HG02798 (cell line): ENCODE measurements at regions not wholly inside any gene's neighbourhood (a gene's known extent, or its start where the extent isn't known, plus 50 kb on each side); places are given as distances from the start of the nearest gene placed in this dataset.

Source experiments
- ATAC-seq: cut with Tn5 transposase; IDR thresholded peaks from one replicate; pipeline ENCODE4 v1.9.1; 2021; ENCODE audit warnings: mild to moderate bottlenecking; ENCODE audit not compliant: unreplicated experiment, poor library complexity

- no peak for ATAC-seq
Observed at GRCh38 chr11:91698845-91699244, 525.8 kb upstream of the FAT3 start.

- no peak for ATAC-seq
Observed at GRCh38 chr11:91694331-91694730, 530.3 kb upstream of the FAT3 start.

GRCh38 chr11:91691872-91692271 is 532.7 kb upstream of the FAT3 start:
- ATAC-seq: no peak

DNA sequence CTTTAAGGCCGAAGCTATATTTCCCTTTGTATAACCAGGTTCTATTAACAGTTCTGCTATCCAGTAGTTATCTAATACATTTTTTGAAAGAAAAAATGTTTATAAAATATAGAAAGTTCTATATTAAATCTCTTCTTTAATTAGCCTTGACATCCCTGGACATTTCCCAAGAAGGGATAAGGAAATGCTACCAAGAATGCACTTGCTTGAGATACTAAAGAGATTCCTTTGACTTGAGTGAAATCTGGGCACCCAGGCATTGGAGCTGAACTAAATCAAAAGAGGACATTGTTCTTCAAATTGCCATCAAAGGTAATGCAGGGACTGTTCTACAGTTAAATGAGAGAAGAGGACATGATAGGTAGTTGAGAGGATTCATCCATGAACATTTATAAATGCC is 535.9 kb upstream of the FAT3 start:
- no peak for ATAC-seq

GRCh38 chr11:91686700-91687099 is 537.9 kb upstream of the FAT3 start:
- ATAC-seq: no peak

DNA sequence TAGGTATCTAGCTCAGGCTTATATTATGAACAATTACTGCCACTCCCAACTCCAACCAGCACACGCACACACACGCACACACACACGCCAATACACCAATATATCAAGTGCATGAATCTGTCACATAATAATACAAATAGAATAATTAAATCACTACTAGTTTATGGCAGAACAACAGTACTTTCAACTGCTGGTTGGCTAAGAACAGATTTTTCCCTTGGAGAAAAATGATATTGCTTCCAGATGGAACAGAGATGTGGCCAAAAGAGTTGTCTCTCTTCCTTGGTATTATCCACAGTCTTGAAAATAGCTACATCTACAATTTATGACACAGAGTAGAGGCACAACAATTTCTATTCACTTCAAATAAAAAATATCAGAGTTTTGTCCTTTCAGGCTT is 538.3 kb upstream of the FAT3 start:
- no peak for ATAC-seq

DNA sequence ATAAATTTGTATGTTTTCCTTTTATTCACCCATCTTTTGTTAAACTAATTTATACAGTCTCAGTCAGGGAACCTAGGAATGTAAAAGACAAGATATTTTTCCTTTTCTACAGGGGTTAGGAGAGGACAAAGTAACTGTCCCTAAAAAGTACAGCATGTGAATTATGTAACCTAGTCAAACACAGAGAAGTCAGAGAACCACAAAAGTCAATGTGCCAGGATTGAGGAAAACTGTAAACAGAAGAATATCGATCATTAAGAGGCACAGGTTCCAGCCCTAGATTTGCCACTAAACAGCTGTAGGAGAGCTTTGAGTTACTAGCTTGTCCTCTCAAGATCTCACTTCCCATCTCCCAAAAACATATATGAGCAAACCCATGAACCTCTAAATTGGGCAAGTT is 550.9 kb upstream of the FAT3 start:
- no peak for ATAC-seq

DNA sequence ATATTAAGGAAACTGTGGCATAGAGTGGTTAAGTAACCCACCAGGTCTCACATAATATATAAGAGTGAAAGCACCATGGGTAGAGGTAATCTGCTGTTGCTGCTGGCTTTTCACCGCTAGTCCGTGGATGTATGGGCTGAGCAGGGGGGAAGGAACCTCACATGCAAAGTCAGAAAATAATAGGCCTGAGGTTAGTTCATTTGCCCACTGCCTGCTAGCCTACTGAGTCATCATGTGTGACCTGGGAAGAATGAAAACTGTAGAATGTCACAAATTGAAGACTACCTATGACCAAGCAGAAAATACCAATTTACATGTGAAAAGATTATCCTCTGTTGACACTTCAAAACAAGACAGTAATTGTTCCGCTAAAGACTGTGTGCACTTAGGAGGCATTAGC is 560.1 kb upstream of the FAT3 start:
- ATAC-seq: no peak

DNA sequence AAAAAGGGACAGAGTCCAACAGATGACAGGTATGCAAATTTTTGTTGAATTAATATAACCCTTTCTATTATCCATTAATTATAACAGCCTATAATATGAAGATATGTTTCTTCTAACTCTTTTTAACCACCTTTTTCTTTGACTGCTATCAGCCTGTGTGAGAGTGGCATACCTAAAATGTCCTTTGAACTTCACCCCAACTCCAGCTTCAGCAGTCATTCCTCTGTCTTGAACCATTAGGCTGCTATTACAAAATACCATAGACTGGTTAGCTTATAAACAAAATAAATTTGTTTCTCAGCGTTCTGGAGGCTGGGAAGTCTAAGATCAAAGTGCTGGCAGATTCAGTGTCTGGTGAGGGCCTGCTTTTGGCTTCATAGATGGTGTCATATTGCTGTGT is 564.6 kb upstream of the FAT3 start:
- ATAC-seq: no peak

DNA sequence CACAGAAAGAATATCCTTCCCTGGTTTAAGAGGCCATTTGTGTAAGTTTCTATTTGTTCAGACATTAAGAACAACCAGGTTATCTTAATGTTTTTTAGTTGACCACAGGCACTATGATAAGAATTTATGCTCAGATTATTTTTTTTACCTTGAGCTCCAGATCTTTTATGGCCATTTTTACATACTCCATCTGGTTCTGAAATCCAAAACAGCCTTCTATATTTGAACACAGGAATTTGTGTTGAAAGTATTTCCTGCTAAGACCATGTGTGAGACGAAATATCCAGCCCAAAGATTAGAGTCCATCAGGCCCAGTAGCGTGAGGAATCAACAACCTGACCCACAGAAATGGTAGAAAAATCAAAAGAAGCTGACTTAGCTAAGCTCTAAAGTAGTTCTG is 569.9 kb upstream of the FAT3 start:
- ATAC-seq: no peak

- ATAC-seq: no peak
Observed at GRCh38 chr11:91653079-91653754, 571.4 kb upstream of the FAT3 start.

DNA sequence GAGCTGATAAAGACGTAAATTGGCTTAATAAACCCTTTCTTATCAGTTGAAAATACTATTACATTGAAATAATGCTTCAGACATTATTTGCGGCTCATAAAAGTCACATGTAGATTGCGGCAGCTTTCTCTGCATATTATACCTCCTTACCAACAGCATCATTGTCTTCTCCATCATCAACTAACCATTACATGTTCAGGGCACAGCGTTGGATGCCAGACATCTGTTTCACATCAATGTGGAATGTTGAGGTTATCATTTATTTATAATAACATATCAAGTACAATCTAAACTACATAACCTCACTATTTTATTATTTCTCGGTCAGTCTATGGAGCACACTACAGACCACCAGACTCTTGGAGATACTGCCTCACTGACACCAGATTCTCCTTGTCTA is 573.8 kb upstream of the FAT3 start:
- ATAC-seq: no peak

GRCh38 chr11:91641153-91641552 is 583.5 kb upstream of the FAT3 start:
- peak; percentile 56 for ATAC-seq

DNA sequence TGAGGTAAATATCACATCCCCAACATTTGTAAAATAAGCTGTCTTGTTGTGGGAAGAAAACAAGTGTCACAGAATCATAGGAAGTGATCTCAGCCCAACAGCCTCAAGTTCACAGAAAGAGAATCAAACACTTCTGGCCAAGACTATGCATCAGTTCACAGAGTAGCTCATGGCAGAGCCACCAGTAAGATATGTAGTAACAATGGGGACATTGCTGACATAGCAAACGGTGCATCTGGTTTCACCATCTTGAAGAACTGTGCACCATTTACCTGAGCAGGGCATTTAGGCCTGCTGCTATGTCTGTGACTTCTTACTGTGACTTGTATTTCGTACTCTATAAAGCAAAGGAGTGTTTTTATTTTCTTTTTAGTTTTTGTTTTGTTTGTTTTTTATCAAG is 585.3 kb upstream of the FAT3 start:
- no peak for ATAC-seq

DNA sequence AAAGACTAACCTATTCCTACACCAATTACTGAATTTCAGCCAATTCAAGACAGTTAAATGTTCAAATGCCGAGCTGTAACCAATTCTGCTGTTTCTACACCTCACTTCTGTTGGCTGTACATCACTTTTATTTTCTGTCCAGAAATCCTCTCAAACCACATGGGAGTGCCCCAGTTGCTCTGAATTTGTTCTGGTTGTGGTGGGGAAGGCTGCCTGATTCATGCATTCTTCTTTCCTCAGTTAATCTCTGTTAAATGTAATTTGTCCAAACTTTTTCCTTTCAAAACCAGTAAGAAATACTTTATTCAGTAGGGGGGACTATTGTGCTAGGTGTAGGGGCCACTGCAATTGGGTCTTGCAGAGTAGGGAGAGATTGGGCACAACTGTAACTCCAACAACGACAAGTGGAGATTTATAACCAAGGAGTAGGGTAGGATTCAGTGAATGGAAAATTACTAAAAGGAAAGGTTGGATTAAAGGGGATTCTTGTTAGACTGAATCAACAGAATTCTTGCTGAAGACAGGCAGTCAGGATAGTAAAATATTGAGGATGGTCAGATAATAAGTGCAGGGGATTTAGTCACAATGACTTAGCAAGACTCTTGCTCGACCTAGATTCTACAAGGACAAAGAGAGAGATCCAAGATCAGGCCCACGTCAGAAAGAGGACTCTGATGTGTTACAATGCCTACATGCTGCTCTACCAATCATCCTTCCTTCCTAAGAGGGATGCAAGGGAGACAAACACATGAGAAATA is 593.5 kb upstream of the FAT3 start:
- ATAC-seq: no peak

DNA sequence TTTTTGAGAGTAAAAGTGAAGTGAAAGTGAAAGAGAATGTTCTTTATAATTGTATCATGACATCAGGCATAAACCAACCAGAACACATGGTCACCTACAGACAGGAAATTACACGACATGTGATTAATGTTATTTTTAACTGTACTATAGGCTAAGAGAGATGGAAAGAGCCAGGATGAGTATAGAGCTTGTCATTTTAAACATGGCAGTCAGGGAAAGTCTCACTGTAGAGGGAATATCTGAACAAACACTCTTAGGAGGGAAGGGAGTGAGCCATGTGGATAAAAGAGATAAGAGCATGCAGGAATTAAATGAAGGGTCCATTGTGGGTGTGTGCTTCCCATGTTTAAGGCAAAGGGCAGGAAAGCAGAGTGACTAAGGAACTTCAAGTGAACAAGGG is 599.1 kb upstream of the FAT3 start:
- no peak for ATAC-seq

DNA sequence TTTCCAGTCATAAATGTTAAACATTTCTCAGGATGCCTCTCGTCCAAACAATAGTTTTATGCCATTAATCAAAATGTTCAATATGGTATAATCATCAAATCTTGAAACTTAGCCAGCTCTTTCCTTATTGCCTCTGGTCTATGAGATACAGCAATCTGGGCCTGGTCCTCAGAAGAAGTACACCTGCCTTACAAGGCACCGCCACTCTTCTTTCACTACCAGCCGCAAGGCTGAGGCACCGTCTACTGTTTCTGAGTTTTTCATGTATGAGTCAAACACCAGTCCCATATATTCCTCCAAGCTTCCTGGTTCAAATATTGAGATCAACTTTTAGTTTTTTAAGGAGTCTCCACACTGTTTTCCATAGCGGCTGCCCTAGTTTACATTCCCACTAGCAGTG is 600.6 kb upstream of the FAT3 start:
- ATAC-seq: no peak

GRCh38 chr11:91608677-91609076 is 615.9 kb upstream of the FAT3 start:
- no peak for ATAC-seq

DNA sequence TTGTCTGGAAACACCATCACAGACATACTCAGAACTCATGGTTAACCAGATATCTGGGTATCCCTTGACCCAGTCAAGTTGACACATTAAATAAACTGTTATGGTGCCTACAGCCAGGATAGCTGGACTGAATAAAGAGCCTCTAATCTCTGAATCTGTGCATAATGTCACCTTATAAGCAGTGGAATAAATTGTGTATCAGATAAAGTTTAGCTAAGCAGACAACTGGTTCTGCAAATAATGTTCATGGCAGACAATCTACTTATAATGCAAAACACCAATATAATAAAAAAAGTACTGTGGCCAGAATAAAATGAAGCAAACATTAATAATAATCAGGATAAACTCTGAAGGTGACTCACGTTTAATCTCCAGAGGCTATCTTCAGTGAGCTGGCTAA is 628.5 kb upstream of the FAT3 start:
- ATAC-seq: no peak

DNA sequence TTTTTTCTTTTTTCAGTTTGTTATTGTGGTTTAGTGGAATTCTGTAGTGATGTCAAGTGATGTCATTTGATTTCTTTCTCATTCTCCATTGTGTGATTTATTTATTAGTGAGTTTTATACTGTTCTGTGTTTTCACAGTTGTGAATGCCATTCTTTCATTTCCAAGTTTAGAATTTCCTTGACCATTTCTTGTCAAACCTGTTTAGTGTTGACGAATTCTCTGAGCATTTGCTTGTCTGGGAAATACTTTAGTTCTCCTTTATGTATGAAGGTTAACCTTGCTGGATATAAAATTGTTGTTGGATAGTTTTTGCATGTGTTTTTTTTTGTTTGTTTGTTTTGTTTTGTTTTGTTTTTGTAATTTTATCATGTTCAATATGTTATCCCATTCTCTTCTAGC is 633.6 kb upstream of the FAT3 start:
- no peak for ATAC-seq

DNA sequence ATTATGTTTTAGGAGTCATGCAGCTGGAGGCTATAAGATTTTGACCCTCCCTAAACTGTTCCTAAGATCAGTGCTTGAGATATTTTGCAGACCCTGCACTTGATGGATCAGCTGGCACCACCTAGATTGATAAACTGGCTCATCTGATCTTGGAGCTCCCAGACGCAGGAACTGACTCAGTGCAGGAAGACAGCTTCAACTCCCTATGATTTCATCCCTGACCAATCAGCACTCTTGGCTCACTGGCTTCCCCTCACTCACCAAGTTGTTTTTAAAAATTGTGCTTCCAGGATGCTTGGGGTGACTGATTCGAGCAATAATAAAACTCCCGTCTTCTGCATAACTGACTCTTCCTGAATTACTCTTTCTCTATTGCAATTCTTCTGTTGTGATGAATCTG is 637.5 kb upstream of the FAT3 start:
- no peak for ATAC-seq
